Chondrocyte (in vitro differentiated cells): ENCODE measurements at regions not wholly inside any gene's neighbourhood (a gene's known extent, or its start where the extent isn't known, plus 50 kb on each side); places are given as distances from the start of the nearest gene placed in this dataset.

Experiments
- DNase-seq: peaks from one replicate; pipeline ENCODE4 v3.0.0; 2021; ENCODE audit warnings: mixed read lengths, low spot score
- H3K27ac Mint-ChIP-seq: one replicate; pipeline ENCODE4 v1.8.0; 2021; ENCODE audit warnings: mild to moderate bottlenecking, moderate library complexity, mixed read lengths; ENCODE audit not compliant: unreplicated experiment
- H3K27me3 Mint-ChIP-seq: 2 replicates; pipeline ENCODE4 v1.8.0; 2021; ENCODE audit warnings: low read depth, mixed read lengths
- H3K36me3 Mint-ChIP-seq: 2 replicates; pipeline ENCODE4 v1.8.0; 2021; ENCODE audit warnings: low read depth, mixed read lengths
- H3K4me1 Mint-ChIP-seq: 2 replicates; pipeline ENCODE4 v1.8.0; 2021; ENCODE audit warnings: low read depth, mild to moderate bottlenecking, mixed read lengths
- H3K4me3 Mint-ChIP-seq: one replicate; pipeline ENCODE4 v1.8.0; 2021; ENCODE audit warnings: mild to moderate bottlenecking, moderate library complexity, mixed read lengths; ENCODE audit not compliant: unreplicated experiment
- H3K9me3 Mint-ChIP-seq: 2 replicates; pipeline ENCODE4 v1.8.0; 2021; ENCODE audit warnings: low read depth, mixed read lengths
- TF ChIP-seq, protein P1 (sequence below): fragments of 200-600 bp; sonication (generic); IDR thresholded peaks from 2 replicates; pipeline ENCODE4 v1.5.0; 2021; ENCODE audit warnings: antibody characterized with exemption, mild to moderate bottlenecking, moderate library complexity

DNA sequence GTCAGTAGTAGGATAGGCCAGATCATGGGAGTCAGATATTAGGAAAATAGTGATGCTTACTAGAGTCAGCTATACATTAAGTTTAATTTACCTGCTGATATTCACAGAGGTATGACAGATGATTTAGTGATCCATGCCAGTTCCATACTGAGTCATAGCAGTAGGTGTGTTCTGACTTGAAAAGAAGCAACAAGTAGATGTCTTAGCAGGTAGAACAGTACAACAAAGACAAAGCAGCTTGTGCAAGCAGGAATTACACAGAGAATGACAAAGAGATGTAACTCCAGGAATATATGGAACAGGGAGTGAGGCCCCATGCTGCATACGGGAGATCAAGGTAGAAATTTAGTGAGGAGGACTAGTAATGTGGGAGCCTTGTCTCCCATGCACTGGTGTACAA is 556.9 kb downstream of the SLC16A7 start:
- H3K27ac Mint-ChIP-seq: no peak overlapping the region
- peaks cover 6% of the 10 kb centered on the region for H3K9me3 Mint-ChIP-seq
- H3K27me3 Mint-ChIP-seq: no peaks in the 10 kb centered on the region
- H3K4me1 Mint-ChIP-seq: peaks cover 41% of the 10 kb centered on the region
- peaks cover 4% of the 10 kb centered on the region for H3K36me3 Mint-ChIP-seq
- DNase-seq: no peak
- TF ChIP-seq, protein P1, sequence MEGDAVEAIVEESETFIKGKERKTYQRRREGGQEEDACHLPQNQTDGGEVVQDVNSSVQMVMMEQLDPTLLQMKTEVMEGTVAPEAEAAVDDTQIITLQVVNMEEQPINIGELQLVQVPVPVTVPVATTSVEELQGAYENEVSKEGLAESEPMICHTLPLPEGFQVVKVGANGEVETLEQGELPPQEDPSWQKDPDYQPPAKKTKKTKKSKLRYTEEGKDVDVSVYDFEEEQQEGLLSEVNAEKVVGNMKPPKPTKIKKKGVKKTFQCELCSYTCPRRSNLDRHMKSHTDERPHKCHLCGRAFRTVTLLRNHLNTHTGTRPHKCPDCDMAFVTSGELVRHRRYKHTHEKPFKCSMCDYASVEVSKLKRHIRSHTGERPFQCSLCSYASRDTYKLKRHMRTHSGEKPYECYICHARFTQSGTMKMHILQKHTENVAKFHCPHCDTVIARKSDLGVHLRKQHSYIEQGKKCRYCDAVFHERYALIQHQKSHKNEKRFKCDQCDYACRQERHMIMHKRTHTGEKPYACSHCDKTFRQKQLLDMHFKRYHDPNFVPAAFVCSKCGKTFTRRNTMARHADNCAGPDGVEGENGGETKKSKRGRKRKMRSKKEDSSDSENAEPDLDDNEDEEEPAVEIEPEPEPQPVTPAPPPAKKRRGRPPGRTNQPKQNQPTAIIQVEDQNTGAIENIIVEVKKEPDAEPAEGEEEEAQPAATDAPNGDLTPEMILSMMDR: no peak
- no peak overlapping the region for H3K4me3 Mint-ChIP-seq

- H3K4me3 Mint-ChIP-seq: no peak overlapping the region
- DNase-seq: no peak
- H3K4me1 Mint-ChIP-seq: no peaks in the 10 kb centered on the region
- no peaks in the 10 kb centered on the region for H3K9me3 Mint-ChIP-seq
- H3K27ac Mint-ChIP-seq: no peak overlapping the region
- H3K36me3 Mint-ChIP-seq: no peaks in the 10 kb centered on the region
- no peaks in the 10 kb centered on the region for H3K27me3 Mint-ChIP-seq
- TF ChIP-seq, protein P1: no peak
Observed at GRCh38 chr12:60159761-60160160, 563.9 kb downstream of the SLC16A7 start.

DNA sequence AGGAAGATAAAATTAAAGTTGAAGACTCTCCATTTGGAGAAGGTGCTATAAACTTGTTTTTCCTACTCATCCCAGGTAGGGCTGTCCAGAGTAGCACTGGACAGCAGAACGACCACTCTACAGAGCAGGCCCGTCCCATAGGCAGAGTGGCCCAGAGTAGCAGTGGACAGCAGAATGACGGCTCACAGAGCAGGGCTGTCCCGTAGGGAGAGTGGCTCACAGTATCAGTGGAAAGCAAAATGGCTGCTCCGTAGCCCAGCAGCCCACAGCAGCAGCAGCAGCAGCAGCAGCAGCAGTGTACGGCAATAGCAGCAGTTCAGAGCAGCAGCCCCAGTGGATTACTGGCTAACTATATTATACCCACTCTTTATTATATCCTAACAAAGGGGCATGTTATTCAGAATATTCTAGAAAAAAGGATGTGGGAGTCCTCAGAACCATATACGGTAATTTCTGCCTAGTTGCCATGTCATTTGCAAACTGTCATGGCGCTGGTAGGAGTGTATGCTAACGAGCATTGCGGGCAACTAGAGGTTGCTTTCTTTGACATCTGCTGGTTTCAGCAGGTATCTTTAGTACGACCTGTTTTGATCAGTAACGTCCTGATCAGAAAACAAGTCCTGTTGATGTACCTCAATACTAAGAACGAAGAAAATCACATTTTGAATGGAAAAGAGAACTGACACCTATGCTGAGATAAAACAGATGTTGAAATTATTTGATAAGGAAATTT is 567.3 kb downstream of the SLC16A7 start:
- peaks cover 7% of the 10 kb centered on the region for H3K4me1 Mint-ChIP-seq
- no peak overlapping the region for H3K4me3 Mint-ChIP-seq
- no peaks in the 10 kb centered on the region for H3K9me3 Mint-ChIP-seq
- no peak for DNase-seq
- TF ChIP-seq, protein P1: no peak
- no peaks in the 10 kb centered on the region for H3K27me3 Mint-ChIP-seq
- H3K36me3 Mint-ChIP-seq: no peaks in the 10 kb centered on the region
- no peak overlapping the region for H3K27ac Mint-ChIP-seq

GRCh38 chr12:60165781-60166180 is 570.0 kb downstream of the SLC16A7 start:
- no peak overlapping the region for H3K27ac Mint-ChIP-seq

DNA sequence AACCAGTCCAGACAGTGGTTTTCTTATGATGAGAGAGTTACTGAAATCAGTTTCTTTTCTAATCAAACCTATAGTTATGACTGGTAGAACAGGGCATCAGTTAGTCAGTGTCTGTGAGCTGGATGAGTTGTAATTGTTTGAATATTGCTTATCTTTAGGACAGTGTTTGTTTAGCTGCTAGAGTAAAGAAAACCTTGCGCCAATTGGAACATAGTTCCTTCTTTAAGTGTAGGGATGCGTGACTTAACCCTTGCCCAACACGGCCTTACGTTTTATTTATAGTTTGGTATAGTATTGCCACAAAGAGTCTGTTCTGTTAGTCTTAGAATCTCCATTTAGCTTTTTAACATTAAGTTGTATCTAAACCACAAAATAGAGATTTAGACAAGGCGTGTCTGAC is 572.6 kb downstream of the SLC16A7 start:
- TF ChIP-seq, protein P1: no peak
- peaks cover 3% of the 10 kb centered on the region for H3K27me3 Mint-ChIP-seq
- no peaks in the 10 kb centered on the region for H3K36me3 Mint-ChIP-seq
- H3K4me1 Mint-ChIP-seq: peaks cover 13% of the 10 kb centered on the region
- no peak for DNase-seq
- no peak overlapping the region for H3K27ac Mint-ChIP-seq
- H3K9me3 Mint-ChIP-seq: no peaks in the 10 kb centered on the region
- no peak overlapping the region for H3K4me3 Mint-ChIP-seq

More at GRCh38 chr12:60165781-60166180, 570.0 kb downstream of the SLC16A7 start:
- DNase-seq: no peak
- Mint-ChIP-seq H3K36me3 (no peaks in the 10 kb centered on the region), H3K4me3 (no peak overlapping the region), H3K9me3 (no peaks in the 10 kb centered on the region), H3K27me3 (no peaks in the 10 kb centered on the region), H3K4me1 (peaks cover 7% of the 10 kb centered on the region)
- TF ChIP-seq, protein P1: no peak
